K562 (cell line): ENCODE measurements at regions not wholly inside any gene's neighbourhood (a gene's known extent, or its start where the extent isn't known, plus 50 kb on each side); places are given as distances from the start of the nearest gene placed in this dataset.

Experiments
- ATAC-seq: fragments of 200-7000 bp; cut with Tn5 transposase; 3 replicates; pipeline ENCODE4 v1.9.1; 2020; ENCODE audit warnings: moderate library complexity
- BruUV-seq: library from RNA; stranded (reverse); fragments of 400-500 nt; replicated peaks from 2 replicates; lab custom pipeline; 2021; lab: Mats Ljungman, UMichigan
- CTCF ChIA-PET: fragments of 300-600 bp; formaldehyde crosslinking; extraction: SDS; loops from one replicate; lab custom pipeline; 2021; ENCODE audit warnings: low intra/inter-chr PET ratio; lab: Yijun Ruan, JAX
- POLR2A ChIA-PET: fragments of 300-600, 350-650 bp; sonication (Branson Sonifier 250); formaldehyde crosslinking; extraction: SDS; loops from one replicate; lab custom pipeline; 2021; ENCODE audit warnings: antibody characterized with exemption, inconsistent platforms; lab: Yijun Ruan, JAX
- DNase-seq, 4 experiments: peaks; one replicate each; pipeline versions ENCODE4 v3.0.0 to v3.0.0-alpha.2; 2011 to 2018; ENCODE audit warnings: low spot score in 3 of 4, mixed read lengths in 3 of 4; ENCODE audit errors: extremely low read depth in 1 of 4
- FAIRE-seq: peaks from 2 replicates; lab custom pipeline; 2011; peaks lifted over from hg19 to GRCh38; lab: Jason Lieb, UNC
- H2AFZ ChIP-seq: 2 replicates; pipeline ENCODE4 v1.6.0; 2011; ENCODE audit warnings: low read depth, low read length, control low read depth, inconsistent platforms
- H3K27ac ChIP-seq: fragments of 200-600 bp; 3 replicates; pipeline ENCODE4 v1.8.0; 2011; ENCODE audit warnings: low read depth, mild to moderate bottlenecking, control low read depth, inconsistent platforms, low read length, moderate library complexity, mixed read lengths; ENCODE audit errors: extremely low read depth
- H3K27me3 ChIP-seq, 2 experiments: fragments of 300-600 bp in 1 of 2; 2 replicates in 1 of 2; 3 replicates in 1 of 2; pipeline versions ENCODE4 v1.6.0 to v1.8.0; 2011; ENCODE audit warnings: inconsistent platforms in 2 of 2, low read length in 2 of 2, mild to moderate bottlenecking in 1 of 2, mixed read lengths in 1 of 2, moderate library complexity in 1 of 2; ENCODE audit not compliant: control insufficient read depth in 2 of 2, insufficient read depth in 2 of 2
- H3K36me3 ChIP-seq: fragments of 300-600 bp; 3 replicates; pipeline ENCODE4 v1.8.0; 2011; ENCODE audit warnings: mild to moderate bottlenecking, low read length, inconsistent platforms; ENCODE audit not compliant: control insufficient read depth, insufficient read depth
- H3K4me1 ChIP-seq, 2 experiments: fragments of 200-600 bp in 1 of 2; replicated peaks in 1 of 2; 2 replicates in 1 of 2; 3 replicates in 1 of 2; pipeline versions ENCODE4 v1.5.1 to v1.8.0; 2011; ENCODE audit warnings: inconsistent platforms in 2 of 2, low read length in 2 of 2, mild to moderate bottlenecking in 1 of 2, mixed read lengths in 1 of 2, moderate library complexity in 1 of 2; ENCODE audit not compliant: control insufficient read depth in 2 of 2, insufficient read depth in 2 of 2
- H3K4me2 ChIP-seq: 2 replicates; pipeline ENCODE4 v1.6.1; 2011; ENCODE audit warnings: low read length, control low read depth, inconsistent platforms, mixed read lengths; ENCODE audit not compliant: insufficient read depth
- H3K4me3 ChIP-seq: fragments of 200-600 bp; sonication (generic), shearing (Covaris generic); 2 replicates; pipeline ENCODE4 v1.5.1; 2016; ENCODE audit warnings: control low read depth, inconsistent platforms
- H3K79me2 ChIP-seq: fragments of 200-600 bp; 3 replicates; pipeline ENCODE4 v1.8.0; 2011; ENCODE audit warnings: low read length, inconsistent platforms; ENCODE audit not compliant: control insufficient read depth, insufficient read depth
- H3K9ac ChIP-seq, 2 experiments: 2 replicates each; pipeline versions ENCODE4 v1.6.0 to v1.6.1; 2011; ENCODE audit warnings: low read depth in 2 of 2, low read length in 2 of 2, control low read depth in 1 of 2, inconsistent platforms in 1 of 2, mild to moderate bottlenecking in 1 of 2, mixed read lengths in 1 of 2; ENCODE audit not compliant: insufficient read depth in 1 of 2
- H3K9me1 ChIP-seq: one replicate; pipeline ENCODE4 v1.6.0; 2011; ENCODE audit warnings: inconsistent platforms, mild to moderate bottlenecking, low read length, moderate library complexity; ENCODE audit not compliant: control insufficient read depth, insufficient read depth
- H3K9me3 ChIP-seq: replicated peaks from 2 replicates; pipeline ENCODE4 v1.5.1; 2011; ENCODE audit warnings: low read depth, low read length, inconsistent platforms; ENCODE audit not compliant: control insufficient read depth, insufficient read depth
- H4K20me1 ChIP-seq: replicated peaks from 2 replicates; pipeline ENCODE4 v1.6.1; 2011; ENCODE audit warnings: low read length, inconsistent platforms, mixed read lengths; ENCODE audit not compliant: control insufficient read depth, insufficient read depth
- ELF4 ChIP-seq: fragments of 450-650 bp; formaldehyde crosslinking; IDR thresholded peaks from 2 replicates; pipeline ENCODE4 v1.4.0; 2022; ENCODE audit warnings: missing genetic modification characterization
- MYC ChIP-seq, 2 experiments: fragments of 250-450 bp in 1 of 2; sonication (Bioruptor Pico) in 1 of 2; IDR thresholded peaks; 2 replicates each; pipeline versions ENCODE4 v1.5.1 to v1.6.1; 2012 to 2021; ENCODE audit warnings: low read depth in 2 of 2, borderline replicate concordance in 1 of 2, improper control_type of control experiment in 1 of 2, low read length in 1 of 2, mild to moderate bottlenecking in 1 of 2, moderate library complexity in 1 of 2
- PCBP1 ChIP-seq: fragments of 200-400 bp; formaldehyde crosslinking; IDR thresholded peaks from 2 replicates; pipeline ENCODE4 v1.6.1; 2018; ENCODE audit warnings: mild to moderate bottlenecking, low read depth, low read length; ENCODE audit not compliant: poor library complexity, severe bottlenecking
- PTBP1 ChIP-seq: fragments of 200-400 bp; formaldehyde crosslinking; IDR thresholded peaks from 2 replicates; pipeline ENCODE4 v1.6.1; 2017; ENCODE audit warnings: low read depth, low read length
- SMAD4 ChIP-seq: fragments of 250-450 bp; sonication (Bioruptor Pico); conservative IDR thresholded peaks from 2 replicates; pipeline ENCODE4 v1.8.0; 2021; ENCODE audit warnings: inconsistent platforms, mild to moderate bottlenecking, moderate library complexity
- ZEB2 ChIP-seq: fragments of 450-650 bp; IDR thresholded peaks from 2 replicates; pipeline ENCODE4 v1.6.1; 2016
- ZFP30 ChIP-seq: fragments of 250-450 bp; sonication (Bioruptor Pico); IDR thresholded peaks from 2 replicates; pipeline ENCODE4 v1.8.0; 2022; ENCODE audit warnings: moderate library complexity, mild to moderate bottlenecking, inconsistent platforms, borderline replicate concordance
- ZNF354B ChIP-seq: fragments of 250-450 bp; sonication (Bioruptor Pico); IDR thresholded peaks from 2 replicates; pipeline ENCODE4 v1.4.0; 2020
- ZNF586 ChIP-seq: fragments of 450-650 bp; formaldehyde crosslinking; conservative IDR thresholded peaks from 2 replicates; pipeline ENCODE4 v1.4.0; 2020; ENCODE audit warnings: mild to moderate bottlenecking, moderate library complexity
- WGBS: fragments of 100-300 bp; shearing (Covaris generic); methylation state at CpG from one replicate; pipeline ENCODE4 v1.1.6; 2016; ENCODE audit warnings: low coverage, mixed read lengths; ENCODE audit not compliant: insufficient coverage; ENCODE audit errors: missing lambda C conversion rate; 5-methylcytosine and 5-hydroxymethylcytosine counted together
- in situ Hi-C: fragments of 300-500 bp; cut with MboI; formaldehyde crosslinking; loops from 4 replicates; pipeline ENCODE4 v1.15.0; 2018; ENCODE audit warnings: inconsistent platforms, mixed read lengths
- intact Hi-C: fragments of 100-400 bp; cut with micrococcal nuclease; formaldehyde crosslinking; loops from 2 replicates; pipeline ENCODE4 v1.14.2; 2022
- TF ChIP-seq, protein P1 (sequence below), 2 experiments: IDR thresholded peaks; 2 replicates each; pipeline ENCODE4 v1.6.1; 2011; ENCODE audit warnings: borderline replicate concordance in 1 of 2, control low read depth in 1 of 2, low read depth in 1 of 2, low read length in 1 of 2, mild to moderate bottlenecking in 1 of 2, mixed read lengths in 1 of 2, moderate library complexity in 1 of 2; ENCODE audit not compliant: insufficient read depth in 1 of 2, insufficient read length in 1 of 2, poor library complexity in 1 of 2, severe bottlenecking in 1 of 2; ENCODE audit errors: extremely low read depth in 1 of 2
- TF ChIP-seq, protein P2 (sequence below): fragments of 250-450 bp; sonication (Bioruptor Pico); IDR thresholded peaks from 2 replicates; pipeline ENCODE4 v1.5.1; 2021; ENCODE audit warnings: mild to moderate bottlenecking
- TF ChIP-seq, protein P3 (sequence below): fragments of 450-650 bp; IDR thresholded peaks from 2 replicates; pipeline ENCODE4 v1.6.1; 2018; ENCODE audit not compliant: partially characterized antibody
- TF ChIP-seq, protein P4 (sequence below): fragments of 250-450 bp; sonication (Bioruptor Pico); IDR thresholded peaks from 2 replicates; pipeline ENCODE4 v1.4.0; 2020; ENCODE audit warnings: mild to moderate bottlenecking, moderate library complexity, borderline replicate concordance

DNA sequence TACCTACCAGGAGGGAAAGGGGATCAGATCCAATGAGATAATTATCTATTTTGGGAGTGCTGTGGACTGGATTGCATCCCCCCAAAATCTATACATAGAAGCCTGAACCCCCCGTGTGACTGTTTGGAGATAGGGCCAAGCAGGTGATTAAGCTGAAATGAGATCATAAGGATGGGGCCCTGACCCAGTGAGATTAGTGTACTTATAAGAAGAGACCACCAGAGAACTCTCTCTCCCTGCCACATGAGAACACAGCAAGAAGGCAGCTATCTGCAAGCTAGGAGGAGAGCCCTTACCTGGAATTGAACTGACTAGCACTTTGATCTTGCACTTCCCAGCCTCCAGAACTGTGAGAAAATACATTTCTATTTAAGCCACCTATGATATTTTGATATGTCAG is 132.2 kb upstream of the NOX3 start:
- WGBS, result 0% methylated on average over 1 of the region's 1 CpG
- Histone ChIP-seq H3K9me1 (no peaks in the 10 kb centered on the region), H3K9ac (no peak overlapping the region), H4K20me1 (no peaks in the 10 kb centered on the region), H2AFZ (no peak overlapping the region), H3K4me1 (no peaks in the 10 kb centered on the region), H3K4me2 (no peak overlapping the region), H3K27ac (no peak overlapping the region), H3K4me3 (no peak overlapping the region), H3K36me3 (no peaks in the 10 kb centered on the region), H3K9me3 (no peaks in the 10 kb centered on the region), H3K79me2 (no peaks in the 10 kb centered on the region), H3K27me3 (no peaks in the 10 kb centered on the region)
- POLR2A ChIA-PET, result no interaction called here
- DNase-seq (no peak), ATAC-seq (0 out of 3 replicates have a peak, but pooled peaks have one; percentile 31), FAIRE-seq (no peak)
- intact Hi-C loops, result no loop called here
- CTCF ChIA-PET, result no interaction called here
- no TSS peak for BruUV-seq
- in situ Hi-C loops, result no loop called here
- TF ChIP-seq ZFP30 (no peak), PCBP1 (no peak), MYC (IDR thresholded peaks at IDR 0.05; ENCODE audit: low read depth, low read length) (no peak), MYC (CRISPR knock-in tag; IDR thresholded peaks at IDR 0.05; ENCODE audit: borderline replicate concordance, low read depth) (no peak), ELF4 (CRISPR knock-in tag) (no peak), ZNF354B (CRISPR knock-in tag) (no peak), SMAD4 (CRISPR knock-in tag) (no peak), ZEB2 (no peak), PTBP1 (no peak), ZNF586 (CRISPR knock-in tag) (no peak)
- TF ChIP-seq, protein P1, sequence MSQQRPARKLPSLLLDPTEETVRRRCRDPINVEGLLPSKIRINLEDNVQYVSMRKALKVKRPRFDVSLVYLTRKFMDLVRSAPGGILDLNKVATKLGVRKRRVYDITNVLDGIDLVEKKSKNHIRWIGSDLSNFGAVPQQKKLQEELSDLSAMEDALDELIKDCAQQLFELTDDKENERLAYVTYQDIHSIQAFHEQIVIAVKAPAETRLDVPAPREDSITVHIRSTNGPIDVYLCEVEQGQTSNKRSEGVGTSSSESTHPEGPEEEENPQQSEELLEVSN (IDR thresholded peaks at IDR 0.05; ENCODE audit: borderline replicate concordance in 1 of 2, extremely low read depth in 1 of 2, insufficient read depth in 1 of 2, insufficient read length in 1 of 2, low read depth in 1 of 2, low read length in 1 of 2, poor library complexity in 1 of 2, severe bottlenecking in 1 of 2), result no peak
- TF ChIP-seq, protein P2, sequence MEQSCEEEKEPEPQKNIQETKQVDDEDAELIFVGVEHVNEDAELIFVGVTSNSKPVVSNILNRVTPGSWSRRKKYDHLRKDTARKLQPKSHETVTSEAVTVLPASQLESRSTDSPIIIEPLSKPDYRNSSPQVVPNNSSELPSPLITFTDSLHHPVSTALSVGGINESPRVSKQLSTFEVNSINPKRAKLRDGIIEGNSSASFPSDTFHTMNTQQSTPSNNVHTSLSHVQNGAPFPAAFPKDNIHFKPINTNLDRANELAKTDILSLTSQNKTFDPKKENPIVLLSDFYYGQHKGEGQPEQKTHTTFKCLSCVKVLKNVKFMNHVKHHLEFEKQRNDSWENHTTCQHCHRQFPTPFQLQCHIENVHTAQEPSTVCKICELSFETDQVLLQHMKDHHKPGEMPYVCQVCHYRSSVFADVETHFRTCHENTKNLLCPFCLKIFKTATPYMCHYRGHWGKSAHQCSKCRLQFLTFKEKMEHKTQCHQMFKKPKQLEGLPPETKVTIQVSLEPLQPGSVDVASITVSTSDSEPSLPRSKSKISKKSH (CRISPR knock-in tag), result no peak
- TF ChIP-seq, protein P3, sequence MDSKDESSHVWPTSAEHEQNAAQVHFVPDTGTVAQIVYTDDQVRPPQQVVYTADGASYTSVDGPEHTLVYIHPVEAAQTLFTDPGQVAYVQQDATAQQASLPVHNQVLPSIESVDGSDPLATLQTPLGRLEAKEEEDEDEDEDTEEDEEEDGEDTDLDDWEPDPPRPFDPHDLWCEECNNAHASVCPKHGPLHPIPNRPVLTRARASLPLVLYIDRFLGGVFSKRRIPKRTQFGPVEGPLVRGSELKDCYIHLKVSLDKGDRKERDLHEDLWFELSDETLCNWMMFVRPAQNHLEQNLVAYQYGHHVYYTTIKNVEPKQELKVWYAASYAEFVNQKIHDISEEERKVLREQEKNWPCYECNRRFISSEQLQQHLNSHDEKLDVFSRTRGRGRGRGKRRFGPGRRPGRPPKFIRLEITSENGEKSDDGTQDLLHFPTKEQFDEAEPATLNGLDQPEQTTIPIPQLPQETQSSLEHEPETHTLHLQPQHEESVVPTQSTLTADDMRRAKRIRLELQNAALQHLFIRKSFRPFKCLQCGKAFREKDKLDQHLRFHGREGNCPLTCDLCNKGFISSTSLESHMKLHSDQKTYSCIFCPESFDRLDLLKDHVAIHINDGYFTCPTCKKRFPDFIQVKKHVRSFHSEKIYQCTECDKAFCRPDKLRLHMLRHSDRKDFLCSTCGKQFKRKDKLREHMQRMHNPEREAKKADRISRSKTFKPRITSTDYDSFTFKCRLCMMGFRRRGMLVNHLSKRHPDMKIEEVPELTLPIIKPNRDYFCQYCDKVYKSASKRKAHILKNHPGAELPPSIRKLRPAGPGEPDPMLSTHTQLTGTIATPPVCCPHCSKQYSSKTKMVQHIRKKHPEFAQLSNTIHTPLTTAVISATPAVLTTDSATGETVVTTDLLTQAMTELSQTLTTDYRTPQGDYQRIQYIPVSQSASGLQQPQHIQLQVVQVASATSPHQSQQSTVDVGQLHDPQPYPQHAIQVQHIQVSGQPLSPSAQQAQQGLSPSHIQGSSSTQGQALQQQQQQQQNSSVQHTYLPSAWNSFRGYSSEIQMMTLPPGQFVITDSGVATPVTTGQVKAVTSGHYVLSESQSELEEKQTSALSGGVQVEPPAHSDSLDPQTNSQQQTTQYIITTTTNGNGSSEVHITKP, result no peak
- TF ChIP-seq, protein P4, sequence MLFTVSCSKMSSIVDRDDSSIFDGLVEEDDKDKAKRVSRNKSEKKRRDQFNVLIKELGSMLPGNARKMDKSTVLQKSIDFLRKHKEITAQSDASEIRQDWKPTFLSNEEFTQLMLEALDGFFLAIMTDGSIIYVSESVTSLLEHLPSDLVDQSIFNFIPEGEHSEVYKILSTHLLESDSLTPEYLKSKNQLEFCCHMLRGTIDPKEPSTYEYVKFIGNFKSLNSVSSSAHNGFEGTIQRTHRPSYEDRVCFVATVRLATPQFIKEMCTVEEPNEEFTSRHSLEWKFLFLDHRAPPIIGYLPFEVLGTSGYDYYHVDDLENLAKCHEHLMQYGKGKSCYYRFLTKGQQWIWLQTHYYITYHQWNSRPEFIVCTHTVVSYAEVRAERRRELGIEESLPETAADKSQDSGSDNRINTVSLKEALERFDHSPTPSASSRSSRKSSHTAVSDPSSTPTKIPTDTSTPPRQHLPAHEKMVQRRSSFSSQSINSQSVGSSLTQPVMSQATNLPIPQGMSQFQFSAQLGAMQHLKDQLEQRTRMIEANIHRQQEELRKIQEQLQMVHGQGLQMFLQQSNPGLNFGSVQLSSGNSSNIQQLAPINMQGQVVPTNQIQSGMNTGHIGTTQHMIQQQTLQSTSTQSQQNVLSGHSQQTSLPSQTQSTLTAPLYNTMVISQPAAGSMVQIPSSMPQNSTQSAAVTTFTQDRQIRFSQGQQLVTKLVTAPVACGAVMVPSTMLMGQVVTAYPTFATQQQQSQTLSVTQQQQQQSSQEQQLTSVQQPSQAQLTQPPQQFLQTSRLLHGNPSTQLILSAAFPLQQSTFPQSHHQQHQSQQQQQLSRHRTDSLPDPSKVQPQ (CRISPR knock-in tag), result no peak
